Bronchial epithelial cell (primary cell): ENCODE measurements at regions not wholly inside any gene's neighbourhood (a gene's known extent, or its start where the extent isn't known, plus 50 kb on each side); places are given as distances from the start of the nearest gene placed in this dataset.
"Not testable (repeated sequence)": the region's sequence is repeated elsewhere in the genome, so short reads cannot be mapped to it uniquely, and the experiment has no call there.

Experiments
- DNase-seq: peaks from one replicate; pipeline ENCODE4 v3.0.0-alpha.2; 2010; ENCODE audit warnings: low read depth
- FAIRE-seq: peaks from 2 replicates; lab custom pipeline; 2011; peaks lifted over from hg19 to GRCh38; lab: Jason Lieb, UNC
- H3K27me3 ChIP-seq: 2 replicates; pipeline ENCODE4 v1.5.1; 2011; ENCODE audit warnings: low read length; ENCODE audit not compliant: control insufficient read depth, insufficient read depth
- H3K36me3 ChIP-seq: 2 replicates; pipeline ENCODE4 v1.5.1; 2011; ENCODE audit warnings: low read length; ENCODE audit not compliant: control insufficient read depth, insufficient read depth
- H3K4me3 ChIP-seq: 2 replicates; pipeline ENCODE4 v1.5.1; 2011; ENCODE audit warnings: mild to moderate bottlenecking, low read depth, low read length, control low read depth
- TF ChIP-seq, protein P1 (sequence below): IDR thresholded peaks from 2 replicates; pipeline ENCODE4 v1.5.1; 2011; ENCODE audit warnings: mild to moderate bottlenecking, moderate library complexity, low read length, control low read depth, inconsistent platforms; ENCODE audit not compliant: insufficient read depth, severe bottlenecking

DNA sequence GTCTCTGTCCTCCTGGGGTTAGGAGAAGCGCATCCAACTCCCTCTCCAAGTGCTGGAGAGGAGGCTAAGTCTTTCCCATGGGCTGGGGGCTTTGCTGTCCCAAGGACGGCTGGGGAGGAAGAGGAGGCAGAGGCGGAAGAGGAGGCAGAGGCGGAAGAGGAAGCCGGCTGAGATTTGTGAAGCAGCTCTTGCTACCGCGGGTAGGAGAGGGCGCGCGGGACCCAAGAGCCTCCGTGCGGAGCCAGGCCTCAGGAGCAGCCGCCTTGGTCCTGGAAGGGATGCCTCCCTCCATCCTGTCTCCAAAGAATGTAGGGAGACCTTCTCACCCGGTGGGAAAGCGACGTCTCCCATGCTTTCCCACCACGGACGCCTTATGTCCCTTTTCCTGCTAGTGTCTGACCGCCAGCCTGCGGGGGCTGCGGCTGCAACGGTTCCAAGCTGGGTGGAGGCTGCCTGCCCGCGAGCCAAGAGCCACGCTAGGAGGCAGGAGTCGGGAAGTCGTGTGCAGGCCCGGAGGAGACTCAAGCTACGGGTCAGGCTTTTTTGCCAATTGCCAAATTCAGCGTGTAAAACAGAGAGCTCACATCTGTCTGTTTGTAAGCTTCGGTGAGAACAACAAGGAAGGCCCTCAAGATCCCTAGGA is 320.3 kb downstream of the FAM72C start:
- FAIRE-seq: no peak
- TF ChIP-seq, protein P1, sequence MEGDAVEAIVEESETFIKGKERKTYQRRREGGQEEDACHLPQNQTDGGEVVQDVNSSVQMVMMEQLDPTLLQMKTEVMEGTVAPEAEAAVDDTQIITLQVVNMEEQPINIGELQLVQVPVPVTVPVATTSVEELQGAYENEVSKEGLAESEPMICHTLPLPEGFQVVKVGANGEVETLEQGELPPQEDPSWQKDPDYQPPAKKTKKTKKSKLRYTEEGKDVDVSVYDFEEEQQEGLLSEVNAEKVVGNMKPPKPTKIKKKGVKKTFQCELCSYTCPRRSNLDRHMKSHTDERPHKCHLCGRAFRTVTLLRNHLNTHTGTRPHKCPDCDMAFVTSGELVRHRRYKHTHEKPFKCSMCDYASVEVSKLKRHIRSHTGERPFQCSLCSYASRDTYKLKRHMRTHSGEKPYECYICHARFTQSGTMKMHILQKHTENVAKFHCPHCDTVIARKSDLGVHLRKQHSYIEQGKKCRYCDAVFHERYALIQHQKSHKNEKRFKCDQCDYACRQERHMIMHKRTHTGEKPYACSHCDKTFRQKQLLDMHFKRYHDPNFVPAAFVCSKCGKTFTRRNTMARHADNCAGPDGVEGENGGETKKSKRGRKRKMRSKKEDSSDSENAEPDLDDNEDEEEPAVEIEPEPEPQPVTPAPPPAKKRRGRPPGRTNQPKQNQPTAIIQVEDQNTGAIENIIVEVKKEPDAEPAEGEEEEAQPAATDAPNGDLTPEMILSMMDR: no peak

DNA sequence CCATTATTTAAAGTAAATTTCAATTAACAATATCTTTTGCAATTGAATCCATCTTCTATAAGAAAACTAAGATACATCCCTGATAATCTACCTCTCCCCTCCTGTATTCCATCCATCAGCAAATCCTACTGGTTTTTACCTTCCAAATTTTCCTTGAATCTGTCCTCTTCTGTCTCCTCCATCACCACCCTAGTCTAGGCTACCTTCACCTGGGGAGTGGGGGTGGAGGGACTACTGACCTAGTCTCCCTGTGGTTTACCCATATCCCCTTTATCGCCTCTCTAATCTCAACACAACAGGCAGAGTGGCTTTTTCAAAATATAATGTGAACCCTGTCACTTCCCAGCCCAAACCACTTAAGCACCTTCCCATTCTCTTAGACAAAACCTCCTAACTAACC is 327.8 kb downstream of the FAM72C start:
- not testable (repeated sequence) for H3K4me3 ChIP-seq, H3K27me3 ChIP-seq, FAIRE-seq, H3K36me3 ChIP-seq, DNase-seq

More for the DNA sequence above, 320.3 kb downstream of the FAM72C start:
- Histone ChIP-seq H3K4me3 (no peak overlapping the region), H3K36me3 (no peaks in the 10 kb centered on the region), H3K27me3 (peaks cover 12% of the 10 kb centered on the region)
- DNase-seq: no peak

DNA sequence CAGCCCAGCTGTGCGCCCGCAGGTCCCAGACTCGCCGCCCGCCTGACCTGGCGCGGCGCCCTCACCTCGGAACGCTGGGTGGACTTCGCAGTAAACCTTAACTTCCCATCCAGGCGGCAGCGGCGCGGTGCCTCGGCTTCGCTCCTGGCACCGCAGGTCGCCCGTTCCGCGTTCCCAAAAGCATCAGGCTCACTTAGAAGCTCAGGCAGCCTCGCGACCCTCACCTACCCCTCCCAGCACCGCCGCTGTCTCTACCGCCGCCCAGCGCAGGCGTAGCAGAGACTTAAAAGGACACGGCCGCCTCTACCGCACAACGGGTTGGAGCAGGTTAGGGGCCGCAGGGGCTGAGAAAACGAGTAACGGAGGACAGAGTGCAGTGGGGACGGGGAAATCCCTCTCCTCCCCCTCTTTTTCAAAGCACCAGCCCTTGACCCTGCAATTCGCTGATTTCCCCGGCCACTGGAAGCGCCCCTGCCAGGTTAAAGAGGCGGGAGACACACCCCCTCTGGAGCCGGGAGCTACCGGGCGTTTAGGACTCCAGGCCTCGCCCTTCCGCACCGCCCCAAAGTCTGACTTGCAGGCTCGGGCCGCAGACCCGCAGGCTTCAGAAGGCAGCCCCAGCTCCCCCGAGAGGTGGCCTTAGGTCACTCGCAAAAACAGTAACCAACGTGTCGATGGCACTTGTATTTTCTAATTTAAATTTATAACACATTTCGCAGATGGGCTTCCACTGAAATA is 328.5 kb downstream of the FAM72C start:
- Histone ChIP-seq H3K27me3 (peaks cover 2% of the 10 kb centered on the region), H3K4me3 (no peak overlapping the region), H3K36me3 (no peaks in the 10 kb centered on the region)
- DNase-seq: no peak
- no peak for FAIRE-seq
- TF ChIP-seq, protein P1: no peak

DNA sequence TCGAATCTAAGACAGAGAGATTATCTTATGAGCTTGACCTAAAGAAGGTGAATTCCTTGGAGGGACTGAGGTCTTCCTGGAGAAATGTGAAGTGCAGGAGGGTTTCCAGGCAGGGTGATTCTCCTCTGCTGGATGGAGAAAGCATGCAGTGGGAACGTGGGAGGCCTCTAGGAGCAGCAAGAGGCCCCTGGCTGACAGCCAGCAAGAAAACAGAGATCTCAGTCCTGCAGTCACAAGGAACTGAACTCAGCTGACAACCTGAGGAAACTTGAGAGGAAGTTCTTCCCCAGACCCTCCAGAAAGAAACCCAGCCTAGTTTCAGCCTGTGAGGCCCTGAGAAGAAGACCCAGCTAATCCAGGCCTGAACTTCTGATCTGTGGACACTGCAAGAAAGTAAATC is 345.9 kb downstream of the FAM72C start:
- Histone ChIP-seq H3K36me3 (no peaks in the 10 kb centered on the region), H3K27me3 (no peaks in the 10 kb centered on the region), H3K4me3 (no peak overlapping the region)
- DNase-seq (no peak), FAIRE-seq (no peak)
- TF ChIP-seq, protein P1: no peak

DNA sequence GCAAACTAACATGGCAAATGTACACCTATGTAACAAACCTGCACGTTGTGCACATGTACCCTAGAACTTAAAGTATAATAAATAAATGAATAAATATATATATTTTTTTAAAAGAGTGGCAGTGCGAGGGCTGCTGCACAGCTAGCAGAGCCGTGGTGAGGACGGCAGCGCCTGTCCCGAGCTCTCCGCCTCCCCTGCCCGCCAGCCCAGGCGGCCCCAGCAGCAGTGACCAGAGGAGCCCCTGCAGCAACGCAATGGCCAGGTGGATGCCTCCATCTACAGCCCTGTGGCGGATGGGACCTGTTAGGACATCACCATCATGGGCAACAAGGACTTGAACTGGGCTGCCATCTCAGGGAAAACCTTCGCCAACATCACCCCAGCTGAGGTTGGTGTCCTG is 351.9 kb downstream of the FAM72C start:
- FAIRE-seq (no peak), DNase-seq (no peak)
- Histone ChIP-seq H3K4me3 (no peak overlapping the region), H3K27me3 (no peaks in the 10 kb centered on the region), H3K36me3 (no peaks in the 10 kb centered on the region)
- TF ChIP-seq, protein P1: no peak

DNA sequence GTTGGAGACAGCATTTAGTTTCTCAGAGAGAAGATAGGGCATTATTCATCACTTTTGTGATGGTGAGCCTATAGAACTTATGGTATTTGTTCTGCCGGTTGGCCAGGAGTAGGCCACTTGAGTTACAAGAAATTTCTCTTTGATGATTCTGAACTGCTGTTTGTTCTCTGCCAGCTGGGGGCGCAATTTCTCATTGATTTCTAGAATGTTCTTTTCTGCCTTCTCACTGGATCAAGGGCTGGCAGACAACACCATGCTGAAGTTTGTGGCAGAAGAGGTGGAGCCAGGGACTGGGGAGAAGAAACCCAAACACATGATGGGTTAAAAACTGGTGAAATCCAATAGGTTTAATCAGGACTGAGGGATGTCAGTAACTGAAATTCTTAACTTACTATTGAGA is 360.6 kb downstream of the FAM72C start:
- DNase-seq (no peak), FAIRE-seq (no peak)
- no peaks in the 10 kb centered on the region for H3K27me3 ChIP-seq
- TF ChIP-seq, protein P1: no peak
- H3K4me3 ChIP-seq: no peak overlapping the region
- H3K36me3 ChIP-seq: no peaks in the 10 kb centered on the region
